DMS53 (cell line): ENCODE measurements at regions not wholly inside any gene's neighbourhood (a gene's known extent, or its start where the extent isn't known, plus 50 kb on each side); places are given as distances from the start of the nearest gene placed in this dataset.
"Not testable (repeated sequence)": the region's sequence is repeated elsewhere in the genome, so short reads cannot be mapped to it uniquely, and the experiment has no call there.

Experiments
- DNase-seq: peaks from one replicate; lab custom pipeline; 2025; lab: John Stamatoyannopoulos, UW

- no peak for DNase-seq
These were observed 1228.8 kb upstream of the TMEM132C start for GRCh38 chr12:127038152-127038551.

DNA sequence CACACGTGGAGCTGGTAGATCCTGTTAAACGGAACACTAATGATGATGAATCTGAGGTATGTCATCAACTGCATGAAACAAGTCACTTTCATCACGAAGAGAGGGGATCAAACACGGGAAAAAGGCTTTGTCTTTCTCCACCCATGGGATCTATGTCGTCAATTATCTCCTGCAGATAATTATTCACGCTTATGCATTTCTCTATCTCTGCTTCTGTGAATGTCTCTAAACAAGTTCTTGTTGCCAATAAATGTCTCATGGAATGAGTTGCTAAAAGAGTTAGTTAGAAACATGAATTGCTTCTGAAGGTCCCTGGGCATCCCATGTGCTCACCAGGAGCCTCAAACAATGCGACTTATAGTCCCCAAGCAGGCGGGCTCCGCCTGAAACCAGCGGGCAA, 1228.2 kb upstream of the TMEM132C start:
- DNase-seq: no peak

DNA sequence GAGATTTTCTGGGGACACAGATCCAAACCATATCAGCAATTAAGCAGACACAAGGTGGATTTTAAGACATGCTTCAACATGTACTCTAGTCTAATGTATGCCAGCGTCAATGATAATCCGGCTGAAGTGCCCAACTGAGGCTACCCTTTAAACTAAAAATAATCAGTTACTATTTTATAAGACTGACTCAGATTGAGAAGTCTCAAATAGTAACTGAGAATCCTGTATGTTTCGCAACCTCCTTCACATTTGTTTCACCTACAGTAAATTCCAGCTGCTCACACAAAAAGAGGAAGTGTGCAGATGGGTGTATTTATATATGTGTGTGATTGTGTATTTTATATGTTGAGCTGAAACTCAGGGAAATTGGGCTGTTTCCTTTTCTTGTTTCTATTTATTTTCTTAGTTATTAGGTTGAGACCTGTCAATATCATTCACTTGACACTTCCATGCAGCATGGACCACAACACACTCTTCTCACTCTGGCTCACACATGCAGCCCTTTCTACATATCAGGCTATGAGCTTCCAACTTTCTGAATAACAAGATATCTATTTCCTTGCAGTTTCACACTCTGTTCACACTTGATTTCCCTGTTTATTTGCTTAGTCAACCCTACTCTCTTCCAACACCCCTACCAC, 1224.9 kb upstream of the TMEM132C start:
- DNase-seq: no peak

- DNase-seq: no peak
These were observed 1223.2 kb upstream of the TMEM132C start for GRCh38 chr12:127043731-127044130.

- no peak for DNase-seq
These were observed 1222.1 kb upstream of the TMEM132C start for GRCh38 chr12:127044836-127045235.

- DNase-seq: no peak
These were observed 1220.5 kb upstream of the TMEM132C start for GRCh38 chr12:127046467-127046866.

GRCh38 chr12:127048057-127048456, 1218.9 kb upstream of the TMEM132C start:
- DNase-seq: no peak

DNA sequence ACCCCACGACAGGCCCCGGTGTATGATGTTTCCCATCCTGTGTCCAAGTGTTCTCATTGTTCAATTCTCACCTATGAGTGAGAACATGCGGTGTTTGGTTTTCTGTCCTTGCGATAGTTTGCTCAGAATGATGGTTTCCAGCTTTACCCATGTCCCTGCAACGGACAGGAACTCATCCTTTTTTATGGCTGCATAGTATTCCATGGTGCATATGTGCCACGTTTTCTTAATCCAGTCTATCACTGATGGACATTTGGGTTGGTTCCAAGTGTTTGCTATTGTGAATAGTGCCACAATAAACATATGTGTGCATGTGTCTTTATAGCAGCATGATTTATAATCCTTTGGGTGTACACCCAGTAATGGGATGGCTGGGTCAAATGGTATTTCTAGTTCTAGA, 1218.4 kb upstream of the TMEM132C start:
- DNase-seq: not testable (repeated sequence)

GRCh38 chr12:127051139-127051538, 1215.8 kb upstream of the TMEM132C start:
- DNase-seq: no peak

- no peak for DNase-seq
These were observed 1214.3 kb upstream of the TMEM132C start for GRCh38 chr12:127052511-127053232.

DNA sequence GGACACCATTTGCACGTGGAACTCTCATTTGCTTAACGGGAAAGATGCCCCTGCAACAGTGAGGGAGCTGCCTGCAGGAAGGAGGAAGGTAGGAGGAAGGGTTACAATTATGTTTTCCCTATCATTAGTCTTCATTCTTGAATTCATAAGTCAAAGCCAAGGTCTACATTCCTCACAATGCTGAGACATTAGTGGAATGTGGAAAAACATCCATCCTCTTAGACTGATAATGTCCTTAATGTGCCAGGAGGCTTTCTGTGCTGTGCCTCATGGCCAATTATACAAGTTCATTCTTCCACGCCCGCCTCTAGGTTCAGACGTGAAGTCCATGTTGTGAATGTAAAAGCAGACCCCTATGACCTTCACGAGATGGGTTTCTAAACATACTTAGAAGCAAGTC, 1212.4 kb upstream of the TMEM132C start:
- DNase-seq: no peak

GRCh38 chr12:127060310-127060847, 1206.6 kb upstream of the TMEM132C start:
- peak; percentile 87 for DNase-seq

GRCh38 chr12:127060933-127061332, 1206.0 kb upstream of the TMEM132C start:
- peak; percentile 34 for DNase-seq

- peak; percentile 44 for DNase-seq
These were observed 1203.5 kb upstream of the TMEM132C start for GRCh38 chr12:127063339-127064072.

- no peak for DNase-seq
These were observed 1202.8 kb upstream of the TMEM132C start for GRCh38 chr12:127064207-127064606.

- no peak for DNase-seq
These were observed 1201.4 kb upstream of the TMEM132C start for GRCh38 chr12:127065595-127065994.

DNA sequence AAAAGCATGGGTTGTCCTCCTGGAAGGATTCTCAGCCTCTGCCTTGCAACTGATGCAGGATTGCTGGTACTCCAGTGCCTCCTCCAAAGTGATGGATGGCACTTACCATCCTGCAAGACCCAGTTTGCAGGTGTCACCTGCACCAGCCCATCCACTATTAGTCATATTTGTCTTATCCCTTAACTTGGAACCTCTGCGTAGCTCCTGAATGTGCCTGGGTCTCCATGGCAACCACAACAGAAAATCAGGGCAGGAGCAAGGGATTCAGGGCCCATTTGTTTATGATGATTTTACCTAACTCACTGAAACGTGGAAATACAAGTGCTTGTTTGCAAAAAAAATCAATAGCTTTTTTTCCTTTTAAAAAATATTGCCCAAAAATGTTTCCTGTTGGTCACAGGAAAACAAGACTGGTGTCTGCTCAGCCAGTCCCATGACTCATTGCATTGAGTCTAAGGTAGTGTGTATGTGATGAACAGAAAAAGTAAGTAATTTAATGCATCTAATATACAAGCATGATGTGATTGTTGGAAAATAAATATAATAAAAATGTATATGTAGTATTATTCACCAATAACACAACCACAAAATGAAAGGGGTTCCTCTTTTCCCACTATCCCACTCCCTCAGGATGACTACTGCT, 1196.3 kb upstream of the TMEM132C start:
- peak; percentile 35 for DNase-seq

GRCh38 chr12:127074161-127074560, 1192.8 kb upstream of the TMEM132C start:
- DNase-seq: no peak

GRCh38 chr12:127075981-127076380, 1191.0 kb upstream of the TMEM132C start:
- DNase-seq: no peak

DNA sequence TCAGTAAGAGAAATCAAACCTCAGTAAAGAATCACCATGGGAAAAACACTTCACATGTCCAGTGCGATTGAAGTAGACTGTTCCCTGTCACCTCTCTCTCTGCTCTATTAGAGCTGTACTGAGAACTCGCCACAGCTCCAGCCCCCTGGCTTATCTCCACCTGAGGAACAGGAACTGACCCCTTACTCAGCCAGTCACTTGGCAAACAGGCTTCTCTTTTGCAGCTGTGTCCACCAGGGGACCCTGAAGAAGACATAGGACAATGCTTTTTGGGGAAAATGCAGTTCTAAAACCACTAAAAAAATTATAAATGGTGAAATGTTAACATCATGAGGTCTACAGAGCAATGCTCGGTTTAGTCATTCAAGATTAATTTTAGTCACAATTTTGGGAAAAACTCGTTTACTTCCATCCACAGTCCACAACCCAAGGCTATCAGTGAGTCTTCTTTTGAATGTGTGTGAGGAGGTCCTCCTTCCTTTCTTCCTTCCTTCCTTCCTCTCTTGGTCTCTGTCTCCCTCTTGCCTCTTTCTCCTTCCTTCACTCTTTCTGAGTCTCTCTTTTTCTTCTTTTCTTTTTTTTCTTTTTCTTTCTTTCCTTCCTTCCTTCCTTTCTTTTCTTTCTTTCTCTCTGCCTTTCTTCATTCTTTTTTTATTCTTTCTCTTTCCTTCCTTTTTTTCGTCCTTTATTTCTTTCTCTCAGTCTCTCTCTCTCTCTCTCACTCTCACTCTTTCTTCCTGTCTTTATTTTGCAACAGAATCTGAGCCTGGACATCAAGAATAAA, 1189.5 kb upstream of the TMEM132C start:
- no peak for DNase-seq

DNA sequence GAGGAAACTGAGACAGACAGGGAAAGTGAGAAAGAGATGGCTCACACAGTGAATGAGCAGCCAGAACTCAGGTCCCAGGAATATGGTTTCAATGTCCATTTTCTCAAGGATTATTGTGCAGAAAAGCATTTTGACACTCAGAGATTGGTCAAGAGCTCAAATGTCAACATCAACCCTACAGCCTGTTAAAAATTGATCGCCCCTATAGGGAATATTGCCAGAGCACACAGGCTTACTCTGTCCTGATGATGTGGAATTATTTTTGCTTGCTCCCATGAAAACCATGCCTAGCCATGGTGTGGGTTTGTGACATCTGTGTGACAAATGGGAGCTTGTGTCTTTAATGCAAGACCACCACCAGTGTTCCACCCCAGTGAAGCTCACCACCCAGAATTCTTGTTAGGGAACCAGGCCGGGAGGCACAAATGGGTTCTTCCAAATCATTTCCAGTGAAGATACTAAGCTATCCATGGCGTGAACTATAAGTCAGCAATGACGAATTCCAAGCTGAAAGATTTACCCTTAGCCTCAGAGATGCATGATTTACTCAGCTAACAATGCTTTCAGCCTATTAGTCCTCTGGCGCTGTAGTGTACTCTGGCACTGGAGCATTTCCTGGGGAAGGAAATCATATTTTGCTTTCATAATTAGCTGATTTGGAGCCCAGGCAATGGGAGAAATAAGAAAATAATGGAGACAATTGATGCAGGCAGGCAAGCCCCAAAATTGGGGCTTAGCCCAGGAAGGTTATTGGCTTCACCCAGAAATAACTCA, 1188.2 kb upstream of the TMEM132C start:
- no peak for DNase-seq
